Hematopoietic multipotent progenitor cell (in vitro differentiated cells): ENCODE measurements at regions not wholly inside any gene's neighbourhood (a gene's known extent, or its start where the extent isn't known, plus 50 kb on each side); places are given as distances from the start of the nearest gene placed in this dataset.
"Not testable (repeated sequence)": the region's sequence is repeated elsewhere in the genome, so short reads cannot be mapped to it uniquely, and the experiment has no call there.

ENCODE experiments used
- DNase-seq, 3 donors: peaks; one replicate each; pipeline ENCODE4 v3.0.0-alpha.2; 2011 to 2015; ENCODE audit warnings: low read depth in 2 of 3, low spot score in 2 of 3

GRCh38 chr6:139521338-139521737 is 146.9 kb upstream of the CITED2 start:
- DNase-seq: no peak

GRCh38 chr6:139520321-139520768 is 145.9 kb upstream of the CITED2 start:
- DNase-seq: no peak

- DNase-seq: no peak
Measured at GRCh38 chr6:139519571-139520031, 145.2 kb upstream of the CITED2 start.

- DNase-seq: no peak
Measured at GRCh38 chr6:139519097-139519496, 144.6 kb upstream of the CITED2 start.

GRCh38 chr6:139518556-139519091 is 144.2 kb upstream of the CITED2 start:
- no peak for DNase-seq

GRCh38 chr6:139517998-139518555 is 143.6 kb upstream of the CITED2 start:
- not testable (repeated sequence) for DNase-seq

- no peak for DNase-seq
Measured at GRCh38 chr6:139515511-139515910, 141.1 kb upstream of the CITED2 start.

GRCh38 chr6:139514819-139515218 is 140.4 kb upstream of the CITED2 start:
- no peak for DNase-seq

- no peak for DNase-seq
Measured at GRCh38 chr6:139510040-139510790, 135.8 kb upstream of the CITED2 start.

- no peak for DNase-seq
Measured at GRCh38 chr6:139509167-139509566, 134.7 kb upstream of the CITED2 start.

- DNase-seq: no peak
Measured at GRCh38 chr6:139508576-139508975, 134.1 kb upstream of the CITED2 start.

GRCh38 chr6:139508023-139508422 is 133.6 kb upstream of the CITED2 start:
- DNase-seq: peak in 1 of 3 donors; percentile 27

GRCh38 chr6:139500977-139501376 is 126.5 kb upstream of the CITED2 start:
- no peak for DNase-seq

- DNase-seq: no peak
Measured at GRCh38 chr6:139498715-139499114, 124.3 kb upstream of the CITED2 start.

GRCh38 chr6:139497345-139497961 is 123.0 kb upstream of the CITED2 start:
- DNase-seq: no peak

GRCh38 chr6:139496654-139497344 is 122.4 kb upstream of the CITED2 start:
- DNase-seq: no peak

GRCh38 chr6:139494376-139494990 is 120.0 kb upstream of the CITED2 start:
- no peak for DNase-seq

- peak in 2 of 3 donors; percentile 29 to 73 for DNase-seq
Measured at GRCh38 chr6:139490482-139490881, 116.0 kb upstream of the CITED2 start.

- DNase-seq: no peak
Measured at GRCh38 chr6:139486476-139486799, 112.0 kb upstream of the CITED2 start.

- DNase-seq: no peak
Measured at GRCh38 chr6:139485742-139486475, 111.5 kb upstream of the CITED2 start.
